Mesenchymal stem cell (in vitro differentiated cells and primary cell): ENCODE measurements at regions not wholly inside any gene's neighbourhood (a gene's known extent, or its start where the extent isn't known, plus 50 kb on each side); places are given as distances from the start of the nearest gene placed in this dataset.

ENCODE experiments used
- DNase-seq: peaks from one replicate; pipeline ENCODE4 v3.0.0-alpha.2; 2013
- H2AFZ ChIP-seq: one replicate; pipeline ENCODE4 v1.6.1; 2013; ENCODE audit warnings: low read depth, mild to moderate bottlenecking, control low read depth, inconsistent platforms, low read length, moderate library complexity
- H2AK5ac ChIP-seq: 2 replicates; pipeline ENCODE4 v1.6.1; 2013; ENCODE audit warnings: low read length, moderate library complexity, mild to moderate bottlenecking, inconsistent platforms; ENCODE audit not compliant: severe bottlenecking
- H2BK120ac ChIP-seq: one replicate; pipeline ENCODE4 v1.6.1; 2013; ENCODE audit warnings: low read depth, mild to moderate bottlenecking, inconsistent platforms, low read length, moderate library complexity
- H2BK12ac ChIP-seq, 2 experiments: one replicate each; pipeline ENCODE4 v1.6.1; 2013; ENCODE audit warnings: inconsistent platforms in 2 of 2, low read length in 2 of 2, mild to moderate bottlenecking in 2 of 2, moderate library complexity in 2 of 2, control low read depth in 1 of 2
- H2BK15ac ChIP-seq: one replicate; pipeline ENCODE4 v1.6.1; 2013; ENCODE audit warnings: mild to moderate bottlenecking, low read depth, inconsistent platforms; ENCODE audit not compliant: poor library complexity, severe bottlenecking
- H2BK5ac ChIP-seq: 2 replicates; pipeline ENCODE4 v1.6.1; 2013; ENCODE audit warnings: low read depth, mild to moderate bottlenecking, low read length, control low read depth, inconsistent platforms; ENCODE audit not compliant: poor library complexity, severe bottlenecking
- H3K14ac ChIP-seq, 2 experiments: one replicate each; pipeline ENCODE4 v1.6.1; 2013; ENCODE audit warnings: inconsistent platforms in 2 of 2, low read length in 2 of 2, control low read depth in 1 of 2, mild to moderate bottlenecking in 1 of 2, moderate library complexity in 1 of 2
- H3K18ac ChIP-seq, 2 experiments: one replicate each; pipeline ENCODE4 v1.6.1; 2013; ENCODE audit warnings: inconsistent platforms in 2 of 2, low read length in 2 of 2, control low read depth in 1 of 2, low read depth in 1 of 2, mild to moderate bottlenecking in 1 of 2
- H3K23ac ChIP-seq, 2 experiments: one replicate each; pipeline ENCODE4 v1.6.1; 2013; ENCODE audit warnings: inconsistent platforms in 2 of 2, low read length in 2 of 2, mild to moderate bottlenecking in 2 of 2, moderate library complexity in 2 of 2, control low read depth in 1 of 2
- H3K27ac ChIP-seq: 2 replicates; pipeline ENCODE4 v1.5.1; 2013; ENCODE audit warnings: mild to moderate bottlenecking, moderate library complexity, low read length, control low read depth, inconsistent platforms; ENCODE audit not compliant: poor library complexity, severe bottlenecking
- H3K27me3 ChIP-seq, 2 experiments: 2 replicates each; pipeline versions ENCODE4 v1.6.1 to v1.7.0; 2013; ENCODE audit warnings: low read length in 2 of 2, mild to moderate bottlenecking in 2 of 2, moderate library complexity in 2 of 2, control low read depth in 1 of 2, inconsistent platforms in 1 of 2; ENCODE audit not compliant: control insufficient read depth in 1 of 2, insufficient read depth in 1 of 2
- H3K36me3 ChIP-seq, 2 experiments: 2 replicates each; pipeline versions ENCODE4 v1.6.1 to v1.7.0; 2013; ENCODE audit warnings: low read length in 2 of 2, control low read depth in 1 of 2, inconsistent platforms in 1 of 2, low read depth in 1 of 2, mild to moderate bottlenecking in 1 of 2; ENCODE audit not compliant: insufficient read depth in 2 of 2, control insufficient read depth in 1 of 2
- H3K4ac ChIP-seq, 2 experiments: one replicate each; pipeline ENCODE4 v1.6.1; 2013; ENCODE audit warnings: inconsistent platforms in 2 of 2, low read length in 2 of 2, mild to moderate bottlenecking in 2 of 2, moderate library complexity in 2 of 2, control low read depth in 1 of 2, low read depth in 1 of 2
- H3K4me1 ChIP-seq: 2 replicates; pipeline ENCODE4 v1.6.1; 2013; ENCODE audit warnings: low read depth, low read length, control low read depth; ENCODE audit not compliant: control insufficient read depth, insufficient read depth
- H3K4me2 ChIP-seq: 2 replicates; pipeline ENCODE4 v1.6.1; 2013; ENCODE audit warnings: low read length, mild to moderate bottlenecking, inconsistent platforms; ENCODE audit not compliant: poor library complexity, severe bottlenecking
- H3K4me3 ChIP-seq, 2 experiments: 2 replicates each; pipeline versions ENCODE4 v1.5.1 to v1.7.0; 2013; ENCODE audit warnings: low read length in 2 of 2, mild to moderate bottlenecking in 2 of 2, control low read depth in 1 of 2, low read depth in 1 of 2; ENCODE audit not compliant: insufficient read depth in 1 of 2
- H3K79me1 ChIP-seq: replicated peaks from 2 replicates; pipeline ENCODE4 v1.6.1; 2013; ENCODE audit warnings: mild to moderate bottlenecking, control low read depth, low read length, inconsistent platforms; ENCODE audit not compliant: poor library complexity, severe bottlenecking
- H3K9ac ChIP-seq: 2 replicates; pipeline ENCODE4 v1.7.0; 2013; ENCODE audit warnings: mild to moderate bottlenecking, low read length, moderate library complexity
- H3K9me3 ChIP-seq: 2 replicates; pipeline ENCODE4 v1.7.0; 2013; ENCODE audit warnings: mild to moderate bottlenecking, low read length; ENCODE audit not compliant: control insufficient read depth
- H4K8ac ChIP-seq: one replicate; pipeline ENCODE4 v1.6.1; 2013; ENCODE audit warnings: inconsistent platforms, mild to moderate bottlenecking, low read length, moderate library complexity
- H4K91ac ChIP-seq: one replicate; pipeline ENCODE4 v1.6.1; 2013; ENCODE audit warnings: mild to moderate bottlenecking, low read length, inconsistent platforms
- WGBS: methylation state at CpG from one replicate; pipeline ENCODE4 v1.1.7; 2013; ENCODE audit warnings: mixed read lengths; 5-methylcytosine and 5-hydroxymethylcytosine counted together

GRCh38 chr4:124943938-124944337 lies 231.4 kb upstream of the ANKRD50 start:
- H3K14ac ChIP-seq = no peak overlapping the region
- H4K8ac ChIP-seq = no peak overlapping the region
- no peak overlapping the region for H2BK5ac ChIP-seq
- H3K4me2 ChIP-seq = no peak overlapping the region
- 90% methylated on average over 5 of the region's 7 CpGs for WGBS
- H2BK12ac ChIP-seq = no peak overlapping the region
- H3K4me1 ChIP-seq = peaks cover 2% of the 10 kb centered on the region
- no peak overlapping the region for H2BK15ac ChIP-seq
- no peaks in the 10 kb centered on the region for H3K79me1 ChIP-seq
- H4K91ac ChIP-seq = no peak overlapping the region
- H3K23ac ChIP-seq = no peak overlapping the region
- no peak overlapping the region for H3K9ac ChIP-seq
- no peaks in the 10 kb centered on the region for H3K36me3 ChIP-seq
- H3K18ac ChIP-seq = no peak overlapping the region
- H2AFZ ChIP-seq = no peak overlapping the region
- H3K4ac ChIP-seq = no peak overlapping the region
- no peak overlapping the region for H3K4me3 ChIP-seq
- H2BK120ac ChIP-seq = no peak overlapping the region
- H3K27me3 ChIP-seq = no peaks in the 10 kb centered on the region
- H2AK5ac ChIP-seq = no peak overlapping the region
- no peaks in the 10 kb centered on the region for H3K9me3 ChIP-seq
- no peak overlapping the region for H3K27ac ChIP-seq
- DNase-seq = no peak

GRCh38 chr4:124943145-124943889 lies 230.8 kb upstream of the ANKRD50 start:
- Histone ChIP-seq H2BK15ac (no peak overlapping the region), H2BK12ac (no peak overlapping the region), H2BK120ac (no peak overlapping the region), H3K4me1 (no peaks in the 10 kb centered on the region), H4K8ac (no peak overlapping the region), H3K4me2 (no peak overlapping the region), H3K4me3 (no peak overlapping the region), H3K27me3 (no peaks in the 10 kb centered on the region), H3K36me3 (no peaks in the 10 kb centered on the region), H3K79me1 (no peaks in the 10 kb centered on the region), H3K23ac (no peak overlapping the region), H3K4ac (no peak overlapping the region), H3K18ac (no peak overlapping the region), H2BK5ac (no peak overlapping the region), H2AK5ac (no peak overlapping the region), H3K9me3 (no peaks in the 10 kb centered on the region), H3K14ac (no peak overlapping the region), H4K91ac (no peak overlapping the region), H3K9ac (no peak overlapping the region), H2AFZ (no peak overlapping the region), H3K27ac (no peak overlapping the region)
- WGBS = 92% methylated on average over 9 of the region's 11 CpGs
- no peak for DNase-seq

GRCh38 chr4:124941267-124941666 lies 228.7 kb upstream of the ANKRD50 start:
- no peak overlapping the region for H4K91ac ChIP-seq
- no peaks in the 10 kb centered on the region for H3K36me3 ChIP-seq
- no peak overlapping the region for H2BK15ac ChIP-seq
- no peak overlapping the region for H4K8ac ChIP-seq
- 92% methylated on average over 1 of the region's 3 CpGs for WGBS
- H3K14ac ChIP-seq = no peak overlapping the region
- H3K9me3 ChIP-seq = no peaks in the 10 kb centered on the region
- no peak overlapping the region for H3K23ac ChIP-seq
- DNase-seq = no peak
- H3K79me1 ChIP-seq = no peaks in the 10 kb centered on the region
- no peak overlapping the region for H3K18ac ChIP-seq
- no peak overlapping the region for H3K27ac ChIP-seq
- H2BK5ac ChIP-seq = no peak overlapping the region
- H3K4me2 ChIP-seq = no peak overlapping the region
- H2AK5ac ChIP-seq = no peak overlapping the region
- no peaks in the 10 kb centered on the region for H3K27me3 ChIP-seq
- H2AFZ ChIP-seq = no peak overlapping the region
- no peaks in the 10 kb centered on the region for H3K4me1 ChIP-seq
- peak overlapping the region; percentile 29 for H3K9ac ChIP-seq
- H3K4ac ChIP-seq = no peak overlapping the region
- no peak overlapping the region for H3K4me3 ChIP-seq
- no peak overlapping the region for H2BK12ac ChIP-seq
- no peak overlapping the region for H2BK120ac ChIP-seq

GRCh38 chr4:124940387-124940786 lies 227.9 kb upstream of the ANKRD50 start:
- WGBS = 0% methylated on average over 1 of the region's 3 CpGs
- no peak overlapping the region for H2AFZ ChIP-seq
- no peak overlapping the region for H3K18ac ChIP-seq
- H3K4me2 ChIP-seq = no peak overlapping the region
- no peaks in the 10 kb centered on the region for H3K27me3 ChIP-seq
- H4K8ac ChIP-seq = no peak overlapping the region
- no peak overlapping the region for H2AK5ac ChIP-seq
- H3K36me3 ChIP-seq = no peaks in the 10 kb centered on the region
- H3K79me1 ChIP-seq = no peaks in the 10 kb centered on the region
- H3K27ac ChIP-seq = peak overlapping the region; percentile 12
- H3K4ac ChIP-seq = no peak overlapping the region
- H2BK5ac ChIP-seq = no peak overlapping the region
- H3K9me3 ChIP-seq = no peaks in the 10 kb centered on the region
- H3K14ac ChIP-seq = no peak overlapping the region
- H3K9ac ChIP-seq = peak overlapping the region; percentile 29
- no peak overlapping the region for H2BK15ac ChIP-seq
- no peak overlapping the region for H3K23ac ChIP-seq
- no peak overlapping the region for H2BK12ac ChIP-seq
- H3K4me3 ChIP-seq = no peak overlapping the region
- H3K4me1 ChIP-seq = no peaks in the 10 kb centered on the region
- DNase-seq = peak; percentile 79
- no peak overlapping the region for H4K91ac ChIP-seq
- no peak overlapping the region for H2BK120ac ChIP-seq
